Fibroblast of lung (primary cell): ENCODE measurements at regions not wholly inside any gene's neighbourhood (a gene's known extent, or its start where the extent isn't known, plus 50 kb on each side); places are given as distances from the start of the nearest gene placed in this dataset.

Experiments used
- DNase-seq, 2 donors: peaks; one replicate each; pipeline versions ENCODE4 v3.0.0 to v3.0.0-alpha.2; 2010; ENCODE audit warnings: low read depth in 2 of 2
- H2AFZ ChIP-seq: 2 replicates; pipeline ENCODE4 v1.5.1; 2012; ENCODE audit warnings: low read length, control low read depth, inconsistent platforms
- H3K27ac ChIP-seq: 2 replicates; pipeline ENCODE4 v1.5.1; 2011; ENCODE audit warnings: low read length, control low read depth; ENCODE audit not compliant: insufficient read depth
- H3K27me3 ChIP-seq: 2 replicates; pipeline ENCODE4 v1.5.1; 2011; ENCODE audit warnings: mild to moderate bottlenecking, low read length; ENCODE audit not compliant: control insufficient read depth, insufficient read depth
- H3K36me3 ChIP-seq: 2 replicates; pipeline ENCODE4 v1.5.1; 2011; ENCODE audit warnings: low read length; ENCODE audit not compliant: control insufficient read depth, insufficient read depth
- H3K4me1 ChIP-seq: 2 replicates; pipeline ENCODE4 v1.5.1; 2011; ENCODE audit warnings: low read length; ENCODE audit not compliant: control insufficient read depth, insufficient read depth; ENCODE audit errors: extremely low read depth
- H3K4me2 ChIP-seq: 2 replicates; pipeline ENCODE4 v1.5.1; 2011; ENCODE audit warnings: low read length, control low read depth; ENCODE audit not compliant: insufficient read depth; ENCODE audit errors: extremely low read depth
- H3K4me3 ChIP-seq, 4 experiments: fragments of 200-600 bp in 1 of 4; sonication (generic) in 1 of 4; replicated peaks in 1 of 4; 2 replicates each; pipeline ENCODE4 v1.5.1; 2011 to 2016; ENCODE audit warnings: low read length in 4 of 4, low read depth in 3 of 4, mild to moderate bottlenecking in 3 of 4, control low read depth in 2 of 4, inconsistent platforms in 1 of 4, mixed read lengths in 1 of 4; ENCODE audit not compliant: insufficient read depth in 1 of 4; ENCODE audit errors: control extremely low read depth in 1 of 4
- H3K79me2 ChIP-seq: 2 replicates; pipeline ENCODE4 v1.5.1; 2012; ENCODE audit warnings: mild to moderate bottlenecking, low read length, inconsistent platforms; ENCODE audit not compliant: control insufficient read depth, insufficient read depth
- H3K9ac ChIP-seq: 2 replicates; pipeline ENCODE4 v1.5.1; 2011; ENCODE audit warnings: mild to moderate bottlenecking, low read length, control low read depth; ENCODE audit not compliant: insufficient read depth
- H3K9me3 ChIP-seq: 2 replicates; pipeline ENCODE4 v1.5.1; 2012; ENCODE audit warnings: low read depth, low read length; ENCODE audit not compliant: control insufficient read depth, insufficient read depth
- H4K20me1 ChIP-seq: 2 replicates; pipeline ENCODE4 v1.5.1; 2011; ENCODE audit warnings: low read length; ENCODE audit not compliant: control insufficient read depth, insufficient read depth; ENCODE audit errors: extremely low read depth
- CTCF ChIP-seq, 2 donors: IDR thresholded peaks in 1 of 2; conservative IDR thresholded peaks in 1 of 2; 1 replicate in 1 of 2; 2 replicates in 1 of 2; pipeline ENCODE4 v1.5.1; 2011 to 2012; ENCODE audit warnings: low read length in 2 of 2, control low read depth in 1 of 2, inconsistent platforms in 1 of 2, low read depth in 1 of 2, mild to moderate bottlenecking in 1 of 2
- EZH2 ChIP-seq: IDR thresholded peaks from 2 replicates; pipeline ENCODE4 v1.5.1; 2012; ENCODE audit warnings: low read length, control low read depth, mild to moderate bottlenecking; ENCODE audit errors: missing control alignments

GRCh38 chr16:88297178-88297720 is 85.5 kb upstream of the ZNF469 start:
- H3K4me2 ChIP-seq, result no peak overlapping the region
- H3K9ac ChIP-seq, result no peak overlapping the region
- no peak overlapping the region for H3K4me3 ChIP-seq
- no peak for DNase-seq
- H3K79me2 ChIP-seq, result no peaks in the 10 kb centered on the region
- H3K27ac ChIP-seq, result no peak overlapping the region
- peaks cover 4% of the 10 kb centered on the region for H3K4me1 ChIP-seq
- no peaks in the 10 kb centered on the region for H3K36me3 ChIP-seq
- H4K20me1 ChIP-seq, result no peaks in the 10 kb centered on the region
- no peak overlapping the region for H2AFZ ChIP-seq
- TF ChIP-seq CTCF (conservative IDR thresholded peaks at IDR 0.05 in 1 of 2, IDR thresholded peaks at IDR 0.05 in 1 of 2; ENCODE audit: low read depth in 1 of 2, low read length in 2 of 2), result no peak
- no peak for TF ChIP-seq EZH2
- H3K9me3 ChIP-seq, result no peaks in the 10 kb centered on the region
- H3K27me3 ChIP-seq, result no peaks in the 10 kb centered on the region

- Histone ChIP-seq H3K4me1 (peaks cover 5% of the 10 kb centered on the region), H3K36me3 (no peaks in the 10 kb centered on the region), H3K27ac (no peak overlapping the region), H3K4me2 (no peak overlapping the region), H3K4me3 (no peak overlapping the region), H3K79me2 (no peaks in the 10 kb centered on the region), H2AFZ (no peak overlapping the region), H4K20me1 (no peaks in the 10 kb centered on the region), H3K9ac (no peak overlapping the region), H3K9me3 (no peaks in the 10 kb centered on the region), H3K27me3 (no peaks in the 10 kb centered on the region)
- peak; percentile 37 to 65 for DNase-seq
- no peak for TF ChIP-seq CTCF (conservative IDR thresholded peaks at IDR 0.05 in 1 of 2, IDR thresholded peaks at IDR 0.05 in 1 of 2; ENCODE audit: low read depth in 1 of 2, low read length in 2 of 2)
- no peak for TF ChIP-seq EZH2
Measured at GRCh38 chr16:88298181-88298832, 84.5 kb upstream of the ZNF469 start.

- no peaks in the 10 kb centered on the region for H3K27me3 ChIP-seq
- H3K4me1 ChIP-seq, result peaks cover 13% of the 10 kb centered on the region
- no peak overlapping the region for H3K4me2 ChIP-seq
- no peaks in the 10 kb centered on the region for H3K79me2 ChIP-seq
- TF ChIP-seq CTCF (conservative IDR thresholded peaks at IDR 0.05 in 1 of 2, IDR thresholded peaks at IDR 0.05 in 1 of 2; ENCODE audit: low read depth in 1 of 2, low read length in 2 of 2), result no peak
- H3K27ac ChIP-seq, result no peak overlapping the region
- DNase-seq, result peak in 1 of 2 donors; percentile 74
- H3K9ac ChIP-seq, result no peak overlapping the region
- no peaks in the 10 kb centered on the region for H3K9me3 ChIP-seq
- no peaks in the 10 kb centered on the region for H3K36me3 ChIP-seq
- no peaks in the 10 kb centered on the region for H4K20me1 ChIP-seq
- no peak overlapping the region for H2AFZ ChIP-seq
- H3K4me3 ChIP-seq, result no peak overlapping the region
Measured at GRCh38 chr16:88298833-88299745, 83.7 kb upstream of the ZNF469 start.
